HPDE6-E6E7 (cell line): ENCODE measurements at regions not wholly inside any gene's neighbourhood (a gene's known extent, or its start where the extent isn't known, plus 50 kb on each side); places are given as distances from the start of the nearest gene placed in this dataset.
"Not testable (repeated sequence)": the region's sequence is repeated elsewhere in the genome, so short reads cannot be mapped to it uniquely, and the experiment has no call there.

Experiments
- DNase-seq: peaks from one replicate; pipeline ENCODE4 v3.0.0; 2011; ENCODE audit warnings: missing footprints; ENCODE audit errors: extremely low spot score

DNA sequence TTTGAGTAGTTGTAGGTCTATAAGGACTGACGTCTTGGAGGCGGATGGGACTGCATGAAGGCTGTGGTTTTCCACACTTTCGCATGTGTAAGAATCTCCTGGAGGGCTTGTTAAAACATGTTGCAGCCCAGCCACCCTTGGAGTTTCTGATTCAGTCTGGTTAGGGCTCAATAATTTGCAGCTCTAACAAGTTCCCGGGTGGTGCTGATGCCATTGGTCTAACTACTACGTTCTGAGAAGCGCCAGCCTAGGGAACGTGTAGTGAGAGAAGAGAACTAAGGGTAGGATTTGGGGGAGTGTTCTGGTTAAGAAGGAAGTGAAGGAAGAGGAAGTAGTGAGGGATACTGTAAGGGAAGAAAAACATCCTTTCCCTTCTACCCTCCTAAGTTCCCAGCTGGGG lies 138.9 kb downstream of the LARP7 start:
- no peak for DNase-seq

DNA sequence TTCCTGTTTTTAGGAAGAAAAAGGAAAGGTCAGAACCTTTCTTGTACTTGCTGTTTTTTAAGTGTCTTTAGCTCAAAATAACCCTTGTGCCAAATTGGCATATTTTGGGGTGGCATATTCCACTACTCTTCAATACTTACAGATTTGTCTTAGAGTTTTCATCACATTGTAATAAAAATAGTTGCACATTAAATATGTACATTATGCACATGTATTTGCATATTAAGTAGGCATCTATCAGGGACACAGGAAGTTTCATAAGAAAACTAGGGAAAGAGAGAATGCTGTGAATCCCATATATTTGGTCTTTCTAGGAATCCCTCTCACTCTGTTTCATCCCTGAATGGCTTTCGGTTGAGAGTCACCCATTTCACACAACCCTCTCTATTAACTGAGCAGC lies 139.6 kb downstream of the LARP7 start:
- no peak for DNase-seq

GRCh38 chr4:112778520-112778919 lies 141.6 kb downstream of the LARP7 start:
- DNase-seq = no peak

DNA sequence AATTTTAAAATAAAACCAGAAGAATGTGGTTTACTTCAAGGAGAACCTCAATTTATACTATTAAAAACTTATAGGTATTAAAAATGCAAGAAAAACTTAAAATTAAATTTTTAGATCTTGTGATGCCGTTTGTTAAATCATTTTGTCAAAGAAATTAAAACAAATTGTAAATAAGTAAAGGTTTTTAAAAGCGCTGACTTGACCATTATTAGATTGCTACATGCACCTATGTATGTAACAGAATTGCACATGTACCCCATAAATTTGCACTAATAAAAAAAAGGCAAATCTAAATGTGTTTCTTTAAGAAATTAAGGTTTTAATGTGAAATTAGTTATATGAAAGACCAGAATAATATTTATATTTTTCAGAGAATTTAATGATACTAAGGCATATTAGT lies 156.1 kb downstream of the LARP7 start:
- no peak for DNase-seq

- no peak for DNase-seq
Measured at GRCh38 chr4:112800001-112800400, 163.1 kb downstream of the LARP7 start.

DNA sequence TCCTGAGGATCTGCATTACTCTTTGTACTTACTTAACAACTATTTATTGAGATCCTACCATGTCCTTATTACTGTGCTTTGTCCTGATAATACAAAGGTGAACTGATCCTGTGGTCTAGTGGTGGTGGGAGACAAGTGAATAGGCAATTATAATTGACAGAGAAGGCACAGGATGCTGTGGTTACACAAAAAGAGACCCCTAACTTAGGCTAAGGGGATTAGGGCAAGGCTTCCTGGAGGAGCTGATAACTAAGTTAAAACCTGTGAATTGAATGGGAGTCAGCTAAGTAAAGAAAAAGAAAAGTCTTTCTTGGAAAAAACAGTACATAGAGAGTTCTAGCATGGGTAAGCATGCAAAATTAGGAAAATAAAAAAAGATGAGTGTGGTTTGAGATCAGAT lies 164.4 kb downstream of the LARP7 start:
- no peak for DNase-seq

DNA sequence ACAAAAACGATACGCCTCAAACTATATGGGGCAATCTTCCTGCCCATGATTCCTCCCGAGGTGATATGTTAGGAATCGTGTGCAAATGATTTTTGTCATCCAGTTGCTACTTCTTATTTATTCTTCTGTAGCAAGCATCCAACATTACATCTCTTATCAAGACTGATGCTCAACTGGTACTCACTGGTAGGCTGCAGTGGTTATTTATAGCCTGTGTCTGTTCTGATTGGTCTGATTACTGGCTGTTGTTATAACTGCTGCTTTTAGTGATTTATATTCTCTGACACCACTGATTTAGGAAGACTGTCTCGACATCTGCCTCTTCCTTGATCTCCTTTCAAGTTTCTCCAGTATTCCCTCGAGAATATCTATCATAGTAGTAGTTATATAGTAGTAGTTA lies 165.8 kb downstream of the LARP7 start:
- no peak for DNase-seq

DNA sequence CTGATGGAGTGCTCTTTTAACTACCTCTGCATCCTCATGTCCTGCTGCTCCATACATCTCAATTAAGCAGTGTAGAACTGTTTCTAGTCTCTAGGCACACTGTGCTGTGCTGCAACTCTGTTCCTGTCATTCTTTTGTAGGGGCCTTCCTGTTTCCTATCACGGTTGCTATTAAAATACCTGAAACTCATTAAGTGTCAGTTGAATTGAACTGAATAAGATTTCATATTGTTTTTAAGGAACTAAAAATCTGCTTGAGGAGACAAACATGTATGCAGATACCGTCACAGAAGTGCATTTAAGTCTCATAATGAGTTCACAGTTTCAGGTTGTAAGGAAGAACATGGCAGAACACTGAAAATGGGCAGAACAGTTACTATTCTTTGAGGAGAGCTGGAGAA lies 170.1 kb downstream of the LARP7 start:
- no peak for DNase-seq

DNA sequence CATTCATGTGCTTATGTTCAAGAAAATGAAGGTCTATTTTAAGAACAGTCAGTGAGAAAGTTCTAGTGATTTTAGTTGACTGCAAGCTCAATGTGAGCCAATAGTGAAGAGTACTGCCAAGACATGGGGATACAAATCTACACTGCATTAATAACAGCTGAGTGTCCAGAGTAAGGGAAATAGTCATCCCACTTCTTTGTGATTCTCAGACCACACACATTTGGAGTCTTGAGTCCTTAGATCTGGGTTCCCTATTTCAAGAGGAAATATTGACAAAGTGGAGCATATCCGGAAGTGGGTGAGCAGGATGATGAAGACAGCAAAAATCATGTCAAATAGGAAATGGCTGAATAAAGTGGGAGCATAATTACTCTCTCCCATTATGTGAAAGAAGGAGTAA lies 171.1 kb downstream of the LARP7 start:
- no peak for DNase-seq

DNA sequence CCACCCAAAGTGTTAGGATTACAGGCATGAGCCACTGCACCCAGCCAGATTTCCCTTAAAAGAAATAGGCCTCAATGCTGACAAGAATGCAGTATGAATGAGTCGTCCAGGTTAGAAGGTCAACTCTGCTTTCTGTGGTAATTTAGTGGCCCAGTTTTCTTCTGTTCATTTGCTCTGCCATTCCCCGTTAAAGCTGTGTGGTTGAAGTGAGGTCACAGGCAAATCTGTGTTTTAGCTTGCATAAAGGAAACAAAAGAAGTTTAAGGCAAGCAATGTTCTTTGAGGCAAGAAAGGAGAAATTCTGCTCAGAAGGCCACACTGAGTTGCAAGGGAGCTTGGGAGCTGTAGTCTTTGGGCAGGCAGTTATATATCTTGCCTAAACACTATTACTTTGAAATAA lies 176.8 kb downstream of the LARP7 start:
- DNase-seq = no peak

DNA sequence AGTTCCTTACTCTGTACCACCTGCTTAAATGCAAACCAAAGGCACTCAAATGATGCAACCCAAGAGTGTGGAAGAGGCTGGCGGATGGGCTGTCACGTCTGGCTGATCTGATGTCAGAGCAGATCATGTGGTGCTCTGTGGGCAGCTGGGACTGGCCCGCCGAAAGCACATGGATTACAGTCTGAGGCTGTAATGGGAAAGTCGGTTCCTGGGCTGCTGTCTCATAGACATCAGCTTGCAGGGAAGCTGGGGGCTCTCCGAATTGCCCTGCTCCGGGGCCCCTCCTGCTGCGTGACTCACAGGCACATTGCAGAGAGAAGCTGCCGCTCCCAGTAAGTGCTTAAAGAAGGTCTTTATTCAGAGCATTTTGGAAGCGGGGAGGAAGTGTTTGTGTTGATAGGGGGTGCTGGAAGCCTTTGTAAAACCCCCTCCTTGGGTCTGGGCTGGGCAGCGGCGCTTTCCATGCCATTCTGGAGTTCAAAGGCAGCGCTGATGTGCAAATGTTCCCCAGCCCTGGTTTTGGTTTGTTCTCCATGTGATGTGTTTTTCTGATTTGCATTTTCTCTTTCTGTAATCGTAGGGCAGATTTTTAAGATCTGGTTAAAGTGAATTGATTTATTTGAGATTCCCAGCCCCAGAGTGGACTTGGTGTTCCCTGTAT lies 181.1 kb downstream of the LARP7 start:
- DNase-seq = peak; percentile 74

- no peak for DNase-seq
Measured at GRCh38 chr4:112818594-112818965, 181.6 kb downstream of the LARP7 start.

GRCh38 chr4:112819729-112820128 lies 182.8 kb downstream of the LARP7 start:
- DNase-seq = no peak

DNA sequence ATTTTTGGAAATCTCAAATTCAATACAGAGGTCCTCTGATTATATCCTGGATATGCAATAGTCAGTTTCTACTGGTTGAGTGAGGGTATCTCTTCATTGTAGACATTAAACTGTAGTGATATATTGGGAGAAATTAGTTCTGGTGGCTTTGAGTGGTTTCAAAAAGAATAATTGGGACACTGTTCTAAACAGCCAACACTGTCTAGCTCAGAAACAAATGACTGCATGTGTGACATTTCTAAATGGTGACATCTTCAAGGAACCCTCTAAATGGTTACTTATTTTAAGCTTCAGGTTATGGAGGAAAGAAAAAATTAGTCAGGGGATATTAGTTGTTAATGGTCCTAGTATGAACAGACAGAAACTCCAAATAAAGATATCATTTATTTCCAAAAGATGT lies 186.2 kb downstream of the LARP7 start:
- no peak for DNase-seq

GRCh38 chr4:112823606-112824005 lies 186.7 kb downstream of the LARP7 start:
- no peak for DNase-seq

- no peak for DNase-seq
Measured at GRCh38 chr4:112830753-112831386, 193.9 kb downstream of the LARP7 start.

DNA sequence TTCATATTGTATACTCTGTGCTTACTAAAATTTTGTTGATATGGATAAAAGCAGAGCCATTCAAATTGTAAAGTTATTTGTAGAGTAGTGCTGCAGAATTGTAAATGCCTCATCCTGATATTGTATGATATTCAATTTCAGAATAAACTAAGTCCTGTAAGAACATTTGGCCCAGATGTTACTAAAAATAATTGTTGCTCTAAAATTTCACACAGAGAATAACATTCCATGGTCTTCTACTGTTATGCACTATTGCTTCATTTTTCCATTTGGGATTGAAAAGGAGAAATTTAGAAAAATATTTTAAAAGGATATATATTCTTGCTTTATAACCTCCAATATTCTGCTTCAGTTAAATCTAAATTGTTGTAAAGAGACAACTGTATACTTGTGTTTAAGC lies 195.6 kb downstream of the LARP7 start:
- DNase-seq = no peak

GRCh38 chr4:112836895-112837294 lies 200.0 kb downstream of the LARP7 start:
- no peak for DNase-seq

GRCh38 chr4:112838015-112838414 lies 201.1 kb downstream of the LARP7 start:
- not testable (repeated sequence) for DNase-seq

- DNase-seq = no peak
Measured at GRCh38 chr4:112840061-112840460, 203.1 kb downstream of the LARP7 start.

DNA sequence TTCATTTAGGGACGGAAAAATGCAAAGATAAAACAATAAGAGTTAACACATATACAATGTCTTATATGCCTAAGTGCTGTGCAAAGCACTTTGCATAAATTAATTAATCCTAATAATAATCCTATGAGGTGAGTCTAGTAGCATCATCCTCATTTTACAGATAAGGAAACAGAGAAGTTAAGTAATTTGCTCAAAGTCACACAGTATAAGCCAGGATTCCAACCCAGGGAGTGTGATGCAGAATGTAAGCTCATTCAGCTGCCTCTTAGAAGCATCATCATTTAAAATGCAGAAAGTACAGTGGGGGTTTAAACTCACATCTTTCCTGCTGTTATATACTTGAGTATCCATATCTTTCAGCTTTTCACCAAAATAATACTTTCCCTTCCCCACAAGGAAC lies 203.7 kb downstream of the LARP7 start:
- no peak for DNase-seq

DNA sequence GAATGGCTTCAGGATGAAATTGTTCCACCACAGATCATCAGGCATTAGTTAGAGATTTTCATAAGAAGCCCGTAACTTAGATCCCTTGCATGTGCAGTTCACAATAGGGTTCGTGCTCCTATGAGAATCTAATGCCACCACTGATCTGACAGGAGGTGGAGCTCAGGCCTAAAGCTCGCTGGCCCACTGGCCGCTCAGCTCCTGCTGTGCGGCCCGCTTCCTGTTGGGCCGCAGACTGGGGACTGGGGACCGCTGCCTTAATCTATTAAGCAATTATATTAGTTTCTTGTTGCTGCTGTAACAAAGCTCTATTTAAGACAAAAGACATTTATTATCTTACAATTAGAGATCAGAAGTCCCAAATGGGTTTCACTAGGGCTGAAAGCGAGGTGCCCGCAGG lies 205.6 kb downstream of the LARP7 start:
- DNase-seq = no peak

- DNase-seq = no peak
Measured at GRCh38 chr4:112845386-112845785, 204.1 kb upstream of the ANK2 start.

DNA sequence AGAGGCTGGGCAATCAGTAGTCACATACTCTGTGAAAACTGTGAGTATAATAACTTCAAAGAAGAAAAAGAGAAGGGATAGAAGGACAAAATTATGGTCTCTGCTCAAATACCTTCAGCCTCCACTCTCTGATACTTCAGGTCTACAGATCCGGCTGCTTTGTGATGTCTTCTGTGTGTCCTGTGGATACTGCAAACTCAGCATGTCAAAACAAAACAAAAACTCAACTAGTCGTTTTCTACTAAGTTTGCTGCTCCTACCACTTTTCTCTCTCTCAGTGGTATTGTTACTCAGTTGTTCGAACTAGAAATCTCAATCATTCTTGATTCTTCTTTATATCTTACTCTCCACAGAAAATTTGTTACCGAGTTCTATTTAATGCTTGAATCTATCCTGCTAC lies 202.4 kb upstream of the ANK2 start:
- DNase-seq = no peak
